GM18873 (cell line): ENCODE measurements at regions not wholly inside any gene's neighbourhood (a gene's known extent, or its start where the extent isn't known, plus 50 kb on each side); places are given as distances from the start of the nearest gene placed in this dataset.
"Not testable (repeated sequence)": the region's sequence is repeated elsewhere in the genome, so short reads cannot be mapped to it uniquely, and the experiment has no call there.

Experiments
- ATAC-seq: cut with Tn5 transposase; IDR thresholded peaks from one replicate; pipeline ENCODE4 v1.9.1; 2021; ENCODE audit warnings: mild to moderate bottlenecking, moderate library complexity, moderate number of reproducible peaks; ENCODE audit not compliant: unreplicated experiment, low FRiP score

DNA sequence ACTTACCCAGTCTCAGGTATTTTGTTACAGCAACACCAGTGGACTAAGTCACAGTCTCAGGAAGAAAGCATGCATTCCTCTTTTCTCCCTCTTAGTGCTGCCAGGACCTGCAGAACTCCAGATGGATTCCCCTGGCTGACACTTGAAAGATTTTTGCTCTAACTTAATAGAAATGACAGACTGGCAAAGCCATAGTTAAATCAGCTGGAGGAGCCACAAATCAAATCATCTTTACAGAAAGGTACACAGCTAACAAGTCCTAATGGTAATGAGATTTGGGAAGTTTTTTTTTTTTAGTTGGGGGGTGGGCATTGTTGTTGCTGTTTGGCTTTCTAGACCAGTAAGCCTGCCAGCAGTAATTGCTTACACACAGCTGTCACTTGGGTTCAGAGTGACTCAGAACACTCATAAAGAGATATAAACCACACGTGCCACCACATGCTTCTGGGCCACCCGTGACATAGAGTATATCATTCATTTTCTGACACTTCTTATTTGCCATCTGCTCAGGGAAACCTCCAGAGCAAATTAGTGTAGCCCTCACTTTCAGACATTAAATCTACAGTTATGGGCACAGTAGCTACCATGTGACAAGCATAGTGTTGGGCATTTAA, 72.4 kb downstream of the FH start:
- no peak for ATAC-seq

DNA sequence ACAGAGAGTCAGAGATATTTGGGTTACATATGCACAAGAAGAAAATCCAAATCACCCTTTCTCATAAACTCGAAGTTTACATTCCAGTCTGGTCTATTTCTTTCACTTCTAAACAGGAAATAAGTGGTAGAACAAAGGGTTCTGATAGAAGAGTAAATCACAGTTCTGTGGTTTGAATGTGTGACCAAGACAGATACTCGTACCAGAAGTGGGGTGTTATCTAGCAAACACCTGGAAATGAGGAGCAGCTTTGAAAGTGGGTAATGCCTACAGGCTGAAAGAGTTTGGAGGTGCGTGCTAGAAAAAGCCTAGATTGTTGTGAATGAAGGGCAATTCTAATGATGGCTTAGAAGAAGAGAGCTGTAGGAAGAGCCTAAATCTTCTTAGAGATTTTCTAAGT, 74.7 kb downstream of the FH start:
- no peak for ATAC-seq

DNA sequence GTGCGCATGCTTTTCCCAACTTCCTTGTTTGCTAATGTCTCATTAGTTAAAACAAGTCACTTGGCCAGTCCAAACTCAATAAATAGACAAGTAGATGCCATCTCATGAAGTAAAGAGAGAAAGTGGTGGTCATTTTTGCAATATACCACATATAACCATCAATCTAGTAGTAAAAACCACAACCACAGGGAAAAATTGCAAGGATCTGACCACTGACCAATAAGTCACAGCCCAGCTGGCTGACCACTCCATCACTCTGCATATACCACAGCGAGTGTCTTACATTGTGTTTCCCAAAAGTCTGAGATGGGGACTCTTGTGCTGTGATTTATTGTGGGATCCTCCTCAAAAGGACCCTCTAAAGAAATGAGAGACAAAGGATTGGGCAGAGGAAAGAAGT, 76.0 kb downstream of the FH start:
- ATAC-seq = no peak

DNA sequence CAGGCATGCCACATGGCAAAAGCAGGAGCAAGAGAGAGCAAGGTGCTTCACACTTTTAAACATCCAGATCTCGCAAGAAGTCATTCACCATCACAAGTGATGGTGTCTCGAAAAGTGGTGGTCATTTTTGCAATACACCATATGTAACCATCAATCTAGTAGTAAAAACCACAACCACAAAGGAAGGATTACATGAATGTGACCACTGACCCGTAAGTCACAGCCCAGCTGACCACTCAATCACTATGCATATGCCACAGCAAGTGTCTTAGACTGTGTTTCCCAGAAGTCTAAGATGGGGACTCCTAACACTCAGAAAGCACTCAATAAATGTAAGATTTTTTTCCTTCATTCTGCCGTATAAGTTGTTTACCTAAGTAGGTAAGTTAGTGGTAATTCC, 76.9 kb downstream of the FH start:
- no peak for ATAC-seq

DNA sequence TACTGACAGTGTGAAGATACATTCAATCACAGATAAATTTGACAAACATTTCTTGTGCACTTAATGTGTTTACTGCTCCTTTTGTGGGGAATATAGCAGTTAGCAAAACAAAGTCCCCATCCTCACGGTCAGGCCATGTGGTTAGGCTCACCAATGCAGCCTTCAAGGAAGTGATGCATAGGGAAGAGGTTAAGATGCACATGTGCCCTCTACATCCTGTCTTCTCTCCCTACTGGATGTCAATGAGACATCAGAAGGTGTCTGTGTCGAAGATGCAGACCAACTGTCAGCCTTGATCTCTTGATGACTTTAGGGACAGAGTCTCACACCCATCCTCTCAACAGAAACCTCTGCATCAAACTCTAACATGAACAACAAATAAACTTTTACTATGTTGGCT, 78.7 kb downstream of the FH start:
- ATAC-seq = no peak

DNA sequence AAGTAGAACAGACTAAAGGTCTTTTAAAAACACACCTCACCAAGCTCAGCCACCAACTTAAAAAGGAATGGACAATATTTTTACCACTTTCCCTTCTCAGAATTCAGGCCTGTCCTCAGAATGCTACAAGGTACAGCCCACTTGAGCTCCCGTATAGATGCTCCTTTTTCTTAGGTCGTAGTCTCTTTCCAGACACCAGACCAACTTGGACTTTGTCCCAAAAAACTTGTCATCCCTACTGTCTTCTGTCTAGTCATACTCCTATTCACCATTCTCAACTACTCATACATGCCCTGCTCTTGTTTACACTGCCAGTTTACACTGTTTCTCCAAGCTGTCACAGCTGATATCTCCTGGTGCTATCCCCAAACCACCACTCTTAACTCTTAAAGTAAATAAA, 80.9 kb downstream of the FH start:
- ATAC-seq = not testable (repeated sequence)

DNA sequence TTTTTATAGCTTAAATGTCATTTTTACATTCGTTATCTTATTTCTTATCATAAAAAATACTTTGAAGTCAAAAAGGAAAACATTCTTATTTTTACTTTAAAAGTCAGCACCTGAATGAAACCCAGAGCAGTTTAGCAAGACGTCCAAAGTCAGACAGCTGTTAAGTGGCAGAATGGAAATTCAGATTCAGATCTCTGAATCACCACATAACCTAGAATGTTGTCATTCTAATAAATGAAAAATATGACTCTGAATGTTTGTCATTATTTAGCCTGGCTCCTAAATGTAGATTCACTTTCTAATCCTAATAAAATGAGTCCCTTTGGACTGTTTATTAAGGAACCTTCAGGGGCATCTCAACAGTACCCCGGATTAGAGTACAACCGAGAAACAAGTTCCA, 75.2 kb upstream of the RGS7 start:
- no peak for ATAC-seq

DNA sequence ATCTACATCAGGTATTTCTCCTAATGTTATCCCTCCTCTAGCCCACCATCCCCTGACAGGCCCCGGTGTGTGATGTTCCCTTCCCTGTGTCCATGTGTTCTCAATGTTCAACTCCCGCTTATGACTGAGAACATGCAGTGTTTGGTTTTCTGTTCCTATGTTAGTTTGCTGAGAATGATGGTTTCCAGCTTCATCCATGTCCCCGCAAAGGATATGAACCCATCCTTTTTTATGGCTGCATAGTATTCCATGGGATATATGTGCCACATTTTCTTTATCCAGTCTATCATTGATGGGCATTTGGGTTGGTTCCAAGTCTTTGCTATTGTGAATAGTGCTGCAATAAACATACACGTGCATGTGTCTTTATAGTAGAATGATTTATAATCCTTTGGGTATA, 68.1 kb upstream of the RGS7 start:
- not testable (repeated sequence) for ATAC-seq

DNA sequence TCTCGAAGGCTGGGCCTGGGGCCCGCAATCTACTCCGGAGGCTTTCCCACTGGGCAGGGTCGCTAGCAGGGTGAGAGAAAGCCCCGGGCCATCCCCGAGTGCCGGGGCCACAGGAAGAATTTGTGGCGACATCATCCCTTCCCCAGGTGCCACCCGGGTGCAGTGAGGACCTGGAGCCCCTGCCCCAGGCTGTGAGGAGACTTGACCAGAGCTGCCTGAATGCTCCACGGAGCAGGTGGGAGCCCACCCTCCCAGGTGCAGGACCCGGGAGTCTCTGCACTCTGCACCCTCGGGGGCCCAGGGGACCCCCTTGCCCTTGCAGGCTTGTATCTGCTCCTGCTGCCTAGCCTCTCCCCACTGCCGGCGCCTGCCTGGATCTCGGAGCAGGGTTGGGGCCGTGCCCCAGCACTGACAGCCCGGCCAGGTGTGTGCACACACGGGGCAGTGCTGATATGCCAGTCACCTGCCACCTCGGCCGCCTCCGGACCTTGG, 67.5 kb upstream of the RGS7 start:
- ATAC-seq = no peak

DNA sequence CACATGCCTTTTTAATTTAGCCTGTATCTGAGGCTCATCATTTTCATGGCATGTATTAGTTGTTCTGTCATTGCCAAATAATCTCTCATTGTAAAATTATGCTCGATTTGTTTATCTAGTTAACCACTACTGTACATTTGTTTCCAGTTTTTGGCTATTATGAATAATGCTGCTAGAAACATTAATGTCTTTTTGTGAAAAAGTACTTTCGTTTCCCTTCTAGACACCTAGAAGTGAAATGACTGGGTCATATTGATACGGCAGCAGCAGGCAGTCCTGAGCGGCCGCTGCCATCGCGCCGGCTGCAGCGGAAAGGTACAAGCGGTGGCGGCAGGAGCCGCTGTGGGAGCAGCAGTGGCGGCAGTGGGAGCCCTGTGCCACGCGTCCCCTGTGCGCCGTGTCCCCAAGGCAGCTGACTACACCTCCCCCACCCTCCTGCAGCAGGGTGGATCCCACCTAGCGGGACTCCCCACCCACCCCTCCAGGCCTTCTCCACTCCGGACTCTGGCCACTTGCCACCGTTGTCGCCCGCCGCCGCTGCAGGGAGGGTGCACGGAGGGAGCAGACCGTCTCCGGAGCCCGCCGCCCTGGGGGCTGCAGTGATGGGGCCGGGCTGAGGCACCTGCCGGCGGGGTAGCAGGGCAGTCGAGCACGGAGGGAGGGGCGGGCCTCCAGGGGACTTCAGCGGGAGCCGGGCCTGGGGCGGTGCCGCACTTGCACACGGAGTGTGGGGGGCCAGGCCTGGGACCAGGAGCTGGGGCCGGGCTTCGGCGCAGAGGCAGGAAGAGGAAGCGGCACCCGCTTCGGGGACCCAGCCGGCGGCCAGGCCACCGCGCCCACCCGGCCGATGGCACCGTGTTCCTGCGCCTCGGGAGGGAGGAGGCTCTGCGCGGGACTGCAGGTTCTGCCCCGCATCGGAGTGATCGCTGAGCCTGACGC, 66.8 kb upstream of the RGS7 start:
- ATAC-seq = peak; percentile 83

DNA sequence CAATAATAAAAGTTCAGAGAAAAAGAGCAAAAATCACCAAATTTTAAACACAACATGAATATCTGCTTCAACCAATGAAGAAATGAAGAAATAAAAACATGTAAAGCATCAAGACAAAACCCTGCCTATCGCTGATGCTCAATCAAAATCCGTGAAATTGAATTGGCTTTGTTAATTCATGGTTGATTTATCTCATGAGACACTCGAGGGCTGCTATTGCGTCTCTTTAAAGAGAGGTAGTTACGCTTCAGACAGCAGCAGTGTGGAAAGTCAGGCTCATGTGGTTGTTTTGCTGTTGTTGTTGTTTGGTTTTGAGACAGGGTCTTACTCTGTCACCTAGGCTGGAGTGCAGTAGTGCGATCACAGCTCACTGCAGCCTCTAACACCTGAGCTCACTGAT, 65.5 kb upstream of the RGS7 start:
- no peak for ATAC-seq

DNA sequence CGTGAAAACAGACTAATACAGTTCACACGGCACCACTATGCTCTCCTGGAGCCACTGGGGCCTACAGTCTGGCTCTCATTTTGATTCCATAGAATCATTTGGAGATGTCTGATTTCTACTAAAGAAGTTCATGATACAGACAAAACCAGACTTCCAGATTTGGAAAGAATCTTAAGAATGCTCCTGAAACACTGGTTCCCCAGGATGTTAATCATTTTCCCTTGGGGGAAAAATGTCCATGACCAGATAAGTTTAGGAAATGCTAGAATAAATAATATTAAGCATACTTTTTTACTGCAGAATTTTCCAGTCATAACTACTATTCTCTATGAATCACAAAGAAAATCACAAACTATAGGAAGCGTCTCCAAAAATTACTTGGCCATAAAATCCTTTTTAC, 63.0 kb upstream of the RGS7 start:
- ATAC-seq = no peak

DNA sequence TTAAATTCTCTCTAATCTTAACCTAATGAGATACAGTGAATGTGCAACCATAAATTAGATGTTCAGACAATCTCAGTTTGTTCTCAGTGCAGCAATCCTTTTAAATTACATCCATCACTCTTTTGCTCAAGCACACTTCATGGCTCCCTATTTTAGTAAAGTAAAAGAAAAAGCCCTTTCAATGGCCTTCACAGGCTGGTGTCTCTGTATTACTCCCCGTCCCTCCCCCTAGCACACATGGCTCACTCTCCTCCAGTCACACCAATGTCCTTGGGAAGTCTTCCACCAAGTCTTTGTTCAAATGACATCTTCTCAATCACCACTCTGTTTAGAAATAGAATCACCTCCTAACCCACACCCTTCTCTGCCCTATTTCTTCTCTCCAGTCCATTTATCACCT, 60.3 kb upstream of the RGS7 start:
- ATAC-seq = no peak

DNA sequence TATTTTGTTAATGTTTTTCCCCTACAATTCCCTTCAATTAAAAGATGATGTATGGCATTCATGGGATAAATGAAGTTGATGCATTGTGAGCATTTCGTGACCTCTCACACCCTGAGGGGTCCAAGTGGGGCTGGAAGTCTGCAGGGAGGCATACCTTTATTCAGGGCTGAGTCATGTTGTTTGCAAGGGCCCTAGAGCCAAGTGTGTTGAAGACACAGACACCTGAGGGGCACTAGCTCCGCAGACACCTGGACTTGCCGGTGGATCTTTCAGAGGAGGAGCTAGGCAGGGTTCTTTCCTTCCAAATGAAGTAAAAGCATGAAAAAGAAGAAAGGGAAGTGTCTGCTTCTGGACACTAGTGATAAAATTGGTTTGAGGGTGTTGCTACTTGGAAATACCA, 57.0 kb upstream of the RGS7 start:
- ATAC-seq = no peak

DNA sequence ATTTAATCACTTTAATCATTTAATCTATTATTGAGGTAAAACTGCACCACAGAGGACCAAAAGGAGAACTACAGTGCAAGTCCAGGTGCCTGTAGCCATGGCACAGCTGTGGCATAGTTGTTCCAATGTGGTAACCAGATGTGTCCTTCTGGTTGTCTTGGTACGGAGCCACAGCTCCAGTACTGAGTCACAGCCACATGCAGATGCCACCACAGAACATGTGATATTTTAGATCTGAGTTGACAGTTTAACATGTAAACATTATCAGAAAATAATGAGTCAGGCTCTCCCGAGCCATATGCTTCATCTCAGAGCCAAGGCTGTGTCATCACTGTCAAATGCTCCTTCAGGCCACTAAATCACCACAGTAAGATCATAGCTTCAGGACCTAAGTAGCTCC, 56.4 kb upstream of the RGS7 start:
- ATAC-seq = no peak

DNA sequence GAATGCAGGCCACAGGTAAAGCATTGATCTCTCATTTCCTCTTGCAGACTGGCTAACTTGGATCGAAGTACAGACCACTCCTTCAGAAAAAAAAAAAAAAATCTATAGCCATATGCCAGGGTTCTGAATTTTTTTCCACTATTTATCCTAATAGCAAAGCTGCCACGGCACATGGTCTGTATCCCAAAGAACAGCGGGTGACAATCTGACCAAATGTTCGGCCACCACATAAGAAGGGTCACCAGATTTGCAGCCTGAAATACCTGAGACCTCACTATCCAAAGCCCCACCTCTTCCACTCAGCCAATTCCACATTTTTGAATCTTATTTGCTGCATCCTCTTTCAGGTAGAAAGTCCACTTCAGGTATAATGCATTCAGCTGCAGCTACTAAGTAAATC, 55.6 kb upstream of the RGS7 start:
- no peak for ATAC-seq

DNA sequence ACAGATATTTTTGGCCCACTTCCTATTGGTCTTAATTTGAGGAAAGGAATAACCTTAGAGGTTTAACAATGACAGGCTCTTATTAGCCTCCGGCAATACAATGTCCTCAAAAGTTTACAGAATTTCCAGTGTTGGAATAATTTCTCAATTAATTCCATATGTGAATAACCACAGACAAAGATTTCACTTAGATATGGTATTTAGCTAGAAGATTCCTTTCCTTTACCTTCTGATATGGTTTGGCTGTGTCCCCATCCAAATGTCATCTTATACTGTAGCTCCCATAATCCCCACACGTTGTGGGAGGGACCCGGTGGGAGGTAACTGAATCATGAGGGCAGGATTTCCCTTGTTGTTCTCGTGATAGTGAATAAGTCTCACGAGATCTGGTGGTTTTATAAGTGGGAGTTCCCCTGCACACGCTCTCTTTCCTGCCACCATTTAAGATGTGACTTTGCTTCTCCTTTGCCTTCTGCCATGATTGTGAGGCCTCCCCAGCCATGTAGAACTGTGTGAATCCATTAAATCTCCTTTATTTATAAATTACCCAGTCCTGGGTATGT, 54.9 kb upstream of the RGS7 start:
- no peak for ATAC-seq

DNA sequence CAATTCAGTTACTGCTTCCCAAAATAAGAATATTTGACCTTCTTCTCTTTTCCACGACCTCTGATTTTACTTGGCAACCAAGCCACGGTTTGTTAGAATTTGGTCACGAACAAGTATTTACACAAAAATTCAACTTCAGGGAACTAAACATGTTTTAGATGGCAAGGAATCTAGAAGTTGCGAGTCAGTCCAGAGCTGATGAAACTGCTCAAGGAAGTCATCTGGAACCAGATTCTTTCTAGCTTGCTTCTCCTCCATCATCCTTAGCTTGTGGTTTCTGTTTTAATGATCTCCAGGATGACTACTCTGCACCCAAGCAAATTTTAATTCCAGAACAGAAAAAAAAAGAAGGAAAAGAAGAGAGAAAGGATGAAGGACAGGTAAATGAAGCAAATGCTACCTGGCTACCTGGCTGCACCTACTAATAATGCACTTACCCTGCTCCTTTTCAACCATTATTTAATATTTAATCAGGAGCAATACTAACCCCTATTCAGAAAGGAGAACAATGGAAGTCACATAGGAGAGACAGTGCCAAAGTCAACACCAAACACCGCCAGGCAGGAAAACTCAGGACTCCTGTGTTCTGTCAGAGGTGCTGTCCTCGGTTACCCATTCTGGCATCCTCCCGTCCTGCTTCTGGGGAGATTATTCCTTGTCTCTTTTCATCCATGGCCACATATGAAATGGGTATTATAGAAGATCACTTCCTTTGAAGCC, 54.2 kb upstream of the RGS7 start:
- ATAC-seq = no peak

DNA sequence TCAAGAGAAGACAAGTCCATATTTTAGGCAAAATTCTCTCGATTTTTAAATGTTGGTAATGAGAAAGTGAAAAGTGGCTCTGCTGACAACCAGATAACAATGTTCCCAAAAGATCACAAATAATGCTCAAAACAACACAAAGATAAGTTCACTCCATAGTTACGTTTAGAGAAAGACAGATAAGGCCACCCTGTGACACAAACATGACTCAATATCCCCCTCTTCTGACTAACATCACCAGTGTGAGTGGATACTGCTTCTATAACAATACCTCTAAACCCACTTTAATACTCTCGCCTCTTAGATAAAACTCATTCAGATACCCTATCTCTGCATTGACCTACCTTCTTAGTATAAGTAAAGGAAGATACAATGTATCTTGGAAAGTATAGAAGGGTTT, 51.2 kb upstream of the RGS7 start:
- ATAC-seq = no peak
